NCI-H2171 (cell line): ENCODE measurements at regions not wholly inside any gene's neighbourhood (a gene's known extent, or its start where the extent isn't known, plus 50 kb on each side); places are given as distances from the start of the nearest gene placed in this dataset.
"Not testable (repeated sequence)": the region's sequence is repeated elsewhere in the genome, so short reads cannot be mapped to it uniquely, and the experiment has no call there.

ENCODE experiments used
- DNase-seq: peaks from one replicate; lab custom pipeline; 2025; lab: John Stamatoyannopoulos, UW

- DNase-seq, result no peak
Measured at GRCh38 chr7:65317372-65317771, 56.3 kb upstream of the ZNF92 start.

DNA sequence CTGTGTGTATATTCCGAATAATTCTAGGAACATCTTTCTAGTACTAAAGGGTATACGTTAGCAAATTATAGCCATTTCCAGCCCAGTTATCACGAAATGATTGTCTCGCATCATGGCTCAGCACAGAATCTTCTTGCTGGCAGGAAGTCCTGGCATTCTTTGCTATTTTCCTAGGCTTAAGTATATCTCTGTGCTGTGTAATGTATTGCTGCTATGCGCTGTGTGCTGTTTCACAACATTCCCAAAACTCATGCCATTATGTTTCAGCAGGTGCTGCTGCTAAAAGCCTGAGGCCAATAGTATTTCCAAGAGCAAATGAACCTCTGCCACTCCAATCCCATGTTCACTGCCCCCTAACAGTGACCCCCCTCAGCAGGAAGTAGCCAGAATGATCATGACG lies 62.9 kb upstream of the ZNF92 start:
- no peak for DNase-seq

DNA sequence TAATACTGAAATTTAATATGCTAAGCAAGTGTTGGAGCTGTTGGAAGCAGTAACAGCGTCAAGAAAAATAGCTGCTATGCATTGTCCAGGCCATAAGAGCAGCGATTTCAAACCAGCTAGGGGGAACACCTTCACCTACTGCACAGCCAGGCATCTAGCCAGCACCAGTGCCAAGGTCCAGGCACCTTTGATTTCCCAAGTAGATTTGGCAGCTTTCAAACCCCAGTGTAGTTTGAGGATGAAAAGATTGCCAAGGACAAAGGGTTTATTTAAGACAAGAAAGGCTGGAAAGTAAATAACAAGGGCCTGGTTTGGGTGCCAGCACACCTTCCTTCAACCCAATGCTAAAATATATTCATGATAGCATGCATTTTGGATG lies 65.4 kb upstream of the ZNF92 start:
- DNase-seq, result no peak

GRCh38 chr7:65307651-65308299 lies 65.9 kb upstream of the ZNF92 start:
- peak; percentile 39 for DNase-seq

- DNase-seq, result no peak
Measured at GRCh38 chr7:65304175-65304574, 69.5 kb upstream of the ZNF92 start.

GRCh38 chr7:65302883-65303282 lies 70.8 kb upstream of the ZNF92 start:
- DNase-seq, result no peak

DNA sequence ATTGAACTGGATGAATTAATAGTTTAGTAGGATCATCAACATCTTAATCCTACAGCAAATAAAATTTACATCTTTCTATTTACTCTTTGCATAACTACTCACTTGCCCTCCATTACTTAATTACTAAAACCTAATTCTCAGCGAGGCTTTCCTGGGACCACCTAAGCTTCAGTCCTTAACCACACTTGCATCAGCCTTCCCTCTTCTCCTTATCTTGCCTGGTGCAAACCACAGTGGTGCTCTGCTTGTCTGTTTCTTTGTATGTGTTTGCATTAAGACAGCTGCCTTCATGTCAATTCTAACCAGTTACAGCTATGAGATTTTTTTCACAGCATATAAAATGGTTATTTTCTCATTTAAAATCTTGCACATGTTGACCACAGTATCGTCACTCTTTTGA lies 72.6 kb upstream of the ZNF92 start:
- DNase-seq, result no peak

- no peak for DNase-seq
Measured at GRCh38 chr7:65295409-65295808, 78.2 kb upstream of the ZNF92 start.

- DNase-seq, result not testable (repeated sequence)
Measured at GRCh38 chr7:65290340-65290739, 83.3 kb upstream of the ZNF92 start.

GRCh38 chr7:65287023-65287422 lies 86.6 kb upstream of the ZNF92 start:
- DNase-seq, result no peak

DNA sequence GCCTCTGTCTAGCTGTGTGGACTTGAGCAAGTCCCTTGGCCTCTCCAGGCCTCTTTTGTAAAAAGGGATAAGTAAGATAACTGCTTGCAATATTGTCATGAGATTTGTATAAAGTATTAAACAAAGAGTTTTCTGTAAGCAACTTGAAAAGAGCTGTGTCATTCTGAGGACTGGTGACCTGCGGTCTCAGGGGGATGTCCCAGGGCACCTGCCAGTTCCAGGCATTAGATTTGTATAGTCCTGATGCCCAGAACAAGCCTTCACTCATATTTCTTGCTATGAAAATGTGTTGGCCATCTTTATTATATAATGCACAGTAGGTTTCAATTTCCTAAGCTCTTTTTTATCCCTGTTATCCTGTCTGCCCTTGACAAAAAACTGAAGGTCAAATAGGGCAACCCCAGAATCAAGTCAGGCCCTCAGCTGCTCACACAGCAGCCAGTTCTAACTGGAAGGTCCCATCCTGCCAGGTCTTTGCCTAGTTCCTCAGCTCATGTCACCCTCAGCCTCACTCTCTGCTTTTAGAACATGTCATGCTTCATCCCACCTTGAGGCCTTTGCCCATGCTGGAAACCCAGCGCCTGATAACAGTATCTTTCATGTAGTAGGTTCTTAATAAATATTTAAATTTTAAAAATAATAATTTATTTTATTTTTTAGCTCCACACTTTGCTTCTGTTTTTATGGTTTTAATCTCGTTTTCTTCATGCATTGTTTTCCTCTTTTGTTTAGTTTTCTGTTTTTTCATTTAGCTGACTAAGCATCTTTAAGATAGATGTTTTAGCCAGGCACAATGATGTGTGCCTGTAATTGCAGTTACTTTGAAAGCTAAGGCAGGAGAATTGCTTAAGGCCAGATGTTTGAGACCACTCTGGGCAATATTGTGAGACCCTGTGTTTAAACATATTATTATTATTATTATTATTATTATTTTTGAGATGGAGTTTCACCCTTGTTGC lies 87.5 kb upstream of the ZNF92 start:
- no peak for DNase-seq

DNA sequence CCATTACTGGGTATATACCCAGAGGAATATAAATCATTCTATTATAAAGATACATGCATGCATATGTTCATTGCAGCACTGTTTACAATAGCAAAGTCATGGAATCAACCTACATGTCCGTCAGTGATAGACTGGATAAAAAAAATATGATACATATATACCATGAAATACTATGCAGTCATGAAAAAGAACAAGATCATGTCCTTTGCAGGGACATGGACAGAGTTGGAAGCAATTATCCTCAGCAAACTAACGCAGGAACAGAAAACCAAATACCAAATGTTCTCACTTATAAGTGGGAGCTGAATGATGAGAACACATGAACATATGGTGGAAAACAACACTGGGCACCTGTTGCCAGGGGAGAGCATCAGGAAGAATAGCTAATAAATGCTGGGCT lies 88.4 kb upstream of the ZNF92 start:
- DNase-seq, result not testable (repeated sequence)

- DNase-seq, result no peak
Measured at GRCh38 chr7:65279795-65280194, 93.9 kb upstream of the ZNF92 start.

- DNase-seq, result no peak
Measured at GRCh38 chr7:65276822-65277221, 96.8 kb upstream of the ZNF92 start.

DNA sequence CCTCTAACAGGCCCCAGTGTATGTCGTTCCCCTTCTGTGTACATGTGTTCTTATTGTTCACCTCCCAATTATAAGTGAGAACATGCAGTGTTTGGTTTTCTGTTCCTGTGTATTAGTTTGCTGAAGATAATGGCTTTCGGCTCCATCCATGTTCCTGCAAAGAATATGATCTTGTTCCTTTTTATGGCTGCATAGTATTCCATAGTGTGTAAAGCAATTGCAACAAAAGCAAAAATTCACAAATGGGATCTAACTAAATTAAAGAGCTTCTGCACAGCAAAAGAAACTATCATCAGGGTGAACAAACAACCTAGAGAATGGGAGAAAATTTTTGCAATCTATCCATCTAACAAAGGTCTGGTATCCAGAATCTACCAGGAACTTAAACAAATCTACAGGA lies 102.2 kb upstream of the ZNF92 start:
- not testable (repeated sequence) for DNase-seq

GRCh38 chr7:65269150-65269856 lies 104.4 kb upstream of the ZNF92 start:
- peak; percentile 96 for DNase-seq

DNA sequence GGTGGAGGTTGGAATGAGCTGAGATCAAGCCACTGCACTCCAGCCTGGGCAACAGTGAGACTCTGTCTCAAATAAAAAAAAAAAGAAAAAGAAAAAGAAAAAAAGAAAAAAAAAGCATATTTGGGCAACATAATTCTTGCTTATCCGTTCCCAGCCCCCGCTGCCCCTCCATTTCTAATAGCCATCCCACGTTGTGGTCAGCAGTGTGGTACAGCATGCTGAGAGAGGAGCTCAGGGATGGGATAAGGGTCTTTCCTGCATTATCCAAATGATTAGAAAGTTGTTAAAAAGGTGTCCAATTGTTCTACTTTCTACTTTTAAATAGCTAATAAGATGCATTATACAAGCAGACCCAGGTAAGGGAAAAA lies 104.9 kb upstream of the ZNF92 start:
- no peak for DNase-seq

DNA sequence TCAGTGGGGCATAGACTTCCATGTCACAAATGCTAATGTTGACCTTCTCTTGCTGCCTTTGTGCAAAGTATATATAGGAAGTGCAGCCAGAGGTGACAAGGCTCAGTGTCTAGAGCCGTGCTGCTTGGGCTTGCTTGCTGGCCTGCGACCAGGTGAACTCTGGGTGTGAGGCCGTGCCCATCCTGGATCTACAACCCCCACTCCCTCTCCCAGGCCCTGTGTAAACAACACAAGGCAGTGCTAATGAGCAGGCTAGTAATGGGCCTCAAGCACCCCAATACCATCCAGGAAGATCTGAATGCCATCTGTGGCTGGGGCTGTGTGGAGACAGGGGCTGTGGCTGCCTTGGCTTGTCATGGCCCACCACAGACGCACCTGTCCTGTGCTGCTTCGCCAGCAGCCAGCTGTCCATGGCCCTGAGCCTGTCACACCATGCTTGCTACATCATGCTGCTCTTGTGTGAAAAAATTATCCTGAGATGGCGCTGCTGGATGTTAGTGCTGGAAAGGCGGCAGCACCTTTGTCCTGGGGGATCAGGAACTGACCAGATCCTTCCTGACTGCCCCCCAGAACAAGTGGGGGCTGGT lies 107.6 kb upstream of the ZNF92 start:
- DNase-seq, result peak; percentile 53

GRCh38 chr7:65264258-65264657 lies 109.4 kb upstream of the ZNF92 start:
- no peak for DNase-seq

DNA sequence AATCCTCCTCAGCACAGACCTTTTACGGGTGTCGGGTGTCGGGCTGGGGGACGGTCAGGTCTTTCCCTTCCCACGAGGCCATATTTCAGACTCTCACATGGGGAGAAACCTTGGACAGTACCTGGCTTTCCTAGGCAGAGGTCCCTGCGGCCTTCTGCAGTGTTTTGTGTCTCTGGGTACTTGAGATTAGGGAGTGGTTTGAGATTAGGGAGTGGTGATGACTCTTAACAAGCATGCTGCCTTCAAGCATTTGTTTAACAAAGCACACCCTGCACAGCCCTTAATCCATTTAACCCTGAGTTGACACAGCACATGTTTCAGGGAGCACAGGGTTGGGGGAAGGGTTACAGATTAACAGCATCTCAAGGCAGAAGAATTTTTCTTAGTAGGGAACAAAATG lies 113.0 kb upstream of the ZNF92 start:
- not testable (repeated sequence) for DNase-seq

DNA sequence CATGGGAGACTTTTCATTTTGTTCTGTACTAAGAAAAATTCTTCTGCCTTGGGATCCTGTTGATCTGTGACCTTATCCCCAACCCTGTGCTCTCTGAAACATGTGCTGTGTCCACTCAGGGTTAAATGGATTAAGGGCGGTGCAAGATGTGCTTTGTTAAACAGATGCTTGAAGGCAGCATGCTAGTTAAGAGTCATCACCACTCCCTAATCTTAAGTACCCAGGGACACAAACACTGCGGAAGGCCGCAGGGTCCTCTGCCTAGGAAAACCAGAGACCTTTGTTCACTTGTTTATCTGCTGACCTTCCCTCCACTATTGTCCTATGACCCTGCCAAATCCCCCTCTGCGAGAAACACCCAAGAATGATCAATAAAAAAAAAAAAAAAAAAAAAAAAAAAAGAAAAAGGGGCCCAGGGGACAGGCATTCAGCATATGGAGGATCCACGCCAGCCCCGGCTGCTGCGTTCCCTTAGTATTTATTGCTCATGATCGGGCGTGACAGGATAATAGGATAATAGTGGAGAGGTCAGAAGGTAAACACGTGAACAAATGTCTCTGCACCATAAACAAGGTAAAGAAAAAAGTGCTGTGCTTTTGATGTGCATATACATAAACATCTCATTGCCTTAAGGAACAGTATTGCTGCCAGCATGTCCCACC lies 113.7 kb upstream of the ZNF92 start:
- DNase-seq, result not testable (repeated sequence)

- DNase-seq, result no peak
Measured at GRCh38 chr7:65254061-65254460, 119.6 kb upstream of the ZNF92 start.
